Esophagus muscularis mucosa (tissue), 4 donors: ENCODE measurements at regions not wholly inside any gene's neighbourhood (a gene's known extent, or its start where the extent isn't known, plus 50 kb on each side); places are given as distances from the start of the nearest gene placed in this dataset.

Experiments used
- DNase-seq: peaks from one replicate; pipeline ENCODE4 v3.0.0-alpha.2; 2017; ENCODE audit errors: extremely low spot score
- H3K27ac ChIP-seq, 4 donors: fragments of 200-600 bp; sonication (generic); replicated peaks in 1 of 4; 1 replicate in 3 of 4; 2 replicates in 1 of 4; pipeline ENCODE4 v1.5.1; 2016 to 2019; ENCODE audit warnings: mild to moderate bottlenecking in 1 of 4
- H3K27me3 ChIP-seq, 4 donors: fragments of 200-600 bp; sonication (generic); one replicate each; pipeline versions ENCODE4 v1.5.1 to v1.6.0; 2016 to 2019
- H3K36me3 ChIP-seq, 4 donors: fragments of 200-600 bp; sonication (generic); one replicate each; pipeline ENCODE4 v1.5.1; 2016 to 2019
- H3K4me1 ChIP-seq, 4 donors: fragments of 200-600 bp; sonication (generic); one replicate each; pipeline ENCODE4 v1.5.1; 2016 to 2019
- H3K4me3 ChIP-seq, 4 donors: fragments of 200-600 bp; sonication (generic); 1 replicate in 2 of 4; 2 replicates in 2 of 4; pipeline ENCODE4 v1.5.1; 2016 to 2019; ENCODE audit warnings: mild to moderate bottlenecking in 4 of 4, moderate library complexity in 1 of 4
- H3K9me3 ChIP-seq, 4 donors: fragments of 200-600 bp; sonication (generic); 1 replicate in 3 of 4; 2 replicates in 1 of 4; pipeline ENCODE4 v1.5.1; 2016 to 2019
- CTCF ChIP-seq, 3 experiments: fragments of 200-600 bp in 2 of 3; fragments of 450-650 bp in 1 of 3; sonication (generic) in 2 of 3; IDR thresholded peaks; one replicate each; pipeline ENCODE4 v1.5.1; 2017 to 2019; ENCODE audit warnings: antibody characterized with exemption in 3 of 3, mild to moderate bottlenecking in 2 of 3, moderate library complexity in 1 of 3
- EP300 ChIP-seq: sonication (generic); formaldehyde crosslinking; IDR thresholded peaks from one replicate; pipeline ENCODE4 v1.6.1; 2017; ENCODE audit warnings: antibody characterized with exemption
- POLR2A ChIP-seq: fragments of 450-650 bp; IDR thresholded peaks from one replicate; pipeline ENCODE4 v1.6.1; 2017; ENCODE audit warnings: antibody characterized with exemption, moderate library complexity, mild to moderate bottlenecking, low read depth
- POLR2AphosphoS5 ChIP-seq, 2 donors: sonication (generic); formaldehyde crosslinking; IDR thresholded peaks; one replicate each; pipeline ENCODE4 v1.6.1; 2017; ENCODE audit warnings: antibody characterized with exemption in 2 of 2
- WGBS: methylation state at CpG from one replicate; pipeline ENCODE4 v1.1.5; 2018; 5-methylcytosine and 5-hydroxymethylcytosine counted together
- intact Hi-C: fragments of 100-400 bp; cut with DNase I; formaldehyde crosslinking; loops from one replicate; pipeline ENCODE4 v1.15.1; 2023

GRCh38 chr6:43890197-43891062 is 120.4 kb downstream of the VEGFA start:
- Histone ChIP-seq H3K4me3 (no peak overlapping the region), H3K27me3 (peaks cover 0 to 30% (median 0%) of the 10 kb centered on the region in 4 donors), H3K4me1 (no peaks in the 10 kb centered on the region), H3K9me3 (no peaks in the 10 kb centered on the region), H3K27ac (no peak overlapping the region), H3K36me3 (no peaks in the 10 kb centered on the region)
- DNase-seq = no peak
- 84% methylated on average over 16 of the region's 17 CpGs for WGBS
- TF ChIP-seq CTCF (IDR thresholded peaks at IDR 0.05) (no peak), POLR2AphosphoS5 (IDR thresholded peaks at IDR 0.05) (no peak), EP300 (no peak), POLR2A (no peak)
- intact Hi-C loops = no loop called here

- no peak for TF ChIP-seq POLR2A
- no peak for TF ChIP-seq CTCF (IDR thresholded peaks at IDR 0.05)
- TF ChIP-seq EP300 = no peak
- no peak for TF ChIP-seq POLR2AphosphoS5 (IDR thresholded peaks at IDR 0.05)
- Histone ChIP-seq H3K9me3 (no peaks in the 10 kb centered on the region), H3K27ac (no peak overlapping the region), H3K36me3 (no peaks in the 10 kb centered on the region), H3K4me3 (no peak overlapping the region), H3K27me3 (peaks cover 0 to 30% (median 0%) of the 10 kb centered on the region in 4 donors), H3K4me1 (no peaks in the 10 kb centered on the region)
- intact Hi-C loops = no loop called here
- 90% methylated on average over 17 of the region's 17 CpGs for WGBS
- no peak for DNase-seq
Measured at GRCh38 chr6:43887906-43888683, 118.1 kb downstream of the VEGFA start.

GRCh38 chr6:43887340-43887858 is 117.4 kb downstream of the VEGFA start:
- Histone ChIP-seq H3K4me3 (no peak overlapping the region), H3K27ac (no peak overlapping the region), H3K27me3 (peaks cover 0 to 30% (median 0%) of the 10 kb centered on the region in 4 donors), H3K4me1 (no peaks in the 10 kb centered on the region), H3K36me3 (no peaks in the 10 kb centered on the region), H3K9me3 (no peaks in the 10 kb centered on the region)
- intact Hi-C loops = no loop called here
- TF ChIP-seq EP300 = no peak
- no peak for TF ChIP-seq CTCF (IDR thresholded peaks at IDR 0.05)
- no peak for TF ChIP-seq POLR2AphosphoS5 (IDR thresholded peaks at IDR 0.05)
- TF ChIP-seq POLR2A = no peak
- WGBS = 91% methylated on average over 10 of the region's 12 CpGs
- no peak for DNase-seq

GRCh38 chr6:43886717-43887339 is 116.8 kb downstream of the VEGFA start:
- Histone ChIP-seq H3K9me3 (no peaks in the 10 kb centered on the region), H3K4me3 (no peak overlapping the region), H3K4me1 (no peaks in the 10 kb centered on the region), H3K27ac (no peak overlapping the region), H3K36me3 (no peaks in the 10 kb centered on the region), H3K27me3 (peaks cover 0 to 30% (median 0%) of the 10 kb centered on the region in 4 donors)
- no peak for DNase-seq
- 90% methylated on average over 7 of the region's 7 CpGs for WGBS
- TF ChIP-seq CTCF (IDR thresholded peaks at IDR 0.05) (no peak), EP300 (no peak), POLR2A (no peak), POLR2AphosphoS5 (IDR thresholded peaks at IDR 0.05) (no peak)
- intact Hi-C loops = no loop called here
